Liver (tissue), 8 donors: ENCODE measurements at regions not wholly inside any gene's neighbourhood (a gene's known extent, or its start where the extent isn't known, plus 50 kb on each side); places are given as distances from the start of the nearest gene placed in this dataset.

ENCODE experiments used
- DNase-seq: peaks from one replicate; pipeline ENCODE4 v3.0.0-alpha.2; 2017; ENCODE audit warnings: low spot score
- H3K27ac ChIP-seq, 2 donors: one replicate each; pipeline ENCODE4 v1.7.0; 2013; ENCODE audit warnings: inconsistent platforms in 2 of 2, low read length in 2 of 2, control low read depth in 1 of 2, low read depth in 1 of 2, mild to moderate bottlenecking in 1 of 2
- H3K27me3 ChIP-seq, 4 donors: one replicate each; pipeline versions ENCODE4 v1.6.1 to v1.7.0; 2013; ENCODE audit warnings: low read length in 3 of 4, inconsistent platforms in 1 of 4, mild to moderate bottlenecking in 1 of 4, moderate library complexity in 1 of 4; ENCODE audit not compliant: control insufficient read depth in 4 of 4, insufficient read depth in 4 of 4
- H3K36me3 ChIP-seq, 4 donors: one replicate each; pipeline versions ENCODE4 v1.6.1 to v1.7.0; 2013; ENCODE audit warnings: low read length in 3 of 4, mild to moderate bottlenecking in 3 of 4, low read depth in 1 of 4, moderate library complexity in 1 of 4; ENCODE audit not compliant: control insufficient read depth in 4 of 4, insufficient read depth in 3 of 4
- H3K4me1 ChIP-seq, 4 donors: one replicate each; pipeline versions ENCODE4 v1.6.1 to v1.7.0; 2013; ENCODE audit warnings: low read length in 3 of 4, mild to moderate bottlenecking in 3 of 4, moderate library complexity in 1 of 4; ENCODE audit not compliant: control insufficient read depth in 4 of 4, insufficient read depth in 4 of 4
- H3K4me3 ChIP-seq, 3 donors: one replicate each; pipeline versions ENCODE4 v1.6.1 to v1.7.0; 2013; ENCODE audit warnings: low read length in 3 of 3, control low read depth in 1 of 3, low read depth in 1 of 3, mild to moderate bottlenecking in 1 of 3
- H3K9ac ChIP-seq, 2 donors: one replicate each; pipeline ENCODE4 v1.7.0; 2013; ENCODE audit warnings: low read length in 2 of 2, mild to moderate bottlenecking in 2 of 2, moderate library complexity in 2 of 2, control low read depth in 1 of 2, low read depth in 1 of 2
- H3K9me3 ChIP-seq, 4 donors: one replicate each; pipeline versions ENCODE4 v1.6.1 to v1.7.0; 2013; ENCODE audit warnings: low read length in 3 of 4; ENCODE audit not compliant: control insufficient read depth in 4 of 4
- CTCF ChIP-seq: fragments of 150-350 bp; IDR thresholded peaks from 2 replicates; pipeline ENCODE4 v1.5.1; 2017; ENCODE audit warnings: improper control_type of control experiment, low read depth, low read length; ENCODE audit not compliant: missing input control
- EGR1 ChIP-seq, 2 donors: IDR thresholded peaks; 2 replicates each; pipeline ENCODE4 v1.6.1; 2016 to 2018; ENCODE audit warnings: antibody characterized with exemption in 2 of 2, low read depth in 2 of 2
- FOXA1 ChIP-seq: IDR thresholded peaks from 2 replicates; pipeline ENCODE4 v1.6.1; 2016; ENCODE audit warnings: antibody characterized with exemption
- FOXA2 ChIP-seq: IDR thresholded peaks from 2 replicates; pipeline ENCODE4 v1.6.1; 2016; ENCODE audit warnings: antibody characterized with exemption
- GABPA ChIP-seq, 2 donors: IDR thresholded peaks in 1 of 2; conservative IDR thresholded peaks in 1 of 2; 2 replicates each; pipeline ENCODE4 v1.6.1; 2016; ENCODE audit warnings: antibody characterized with exemption in 2 of 2, mild to moderate bottlenecking in 1 of 2, moderate library complexity in 1 of 2
- HNF4A ChIP-seq, 2 donors: conservative IDR thresholded peaks; 2 replicates each; pipeline ENCODE4 v1.6.1; 2016; ENCODE audit warnings: antibody characterized with exemption in 2 of 2, mild to moderate bottlenecking in 2 of 2
- HNF4G ChIP-seq: IDR thresholded peaks from 2 replicates; pipeline ENCODE4 v1.6.1; 2016; ENCODE audit warnings: antibody characterized with exemption
- JUND ChIP-seq, 2 donors: IDR thresholded peaks; 2 replicates each; pipeline ENCODE4 v1.6.1; 2016; ENCODE audit warnings: antibody characterized with exemption in 2 of 2
- NR2F2 ChIP-seq: IDR thresholded peaks from 2 replicates; pipeline ENCODE4 v1.6.1; 2016; ENCODE audit warnings: antibody characterized with exemption
- RAD21 ChIP-seq, 2 donors: IDR thresholded peaks; 2 replicates each; pipeline ENCODE4 v1.6.1; 2016; ENCODE audit warnings: antibody characterized with exemption in 2 of 2, mild to moderate bottlenecking in 2 of 2
- RXRA ChIP-seq, 2 donors: IDR thresholded peaks; 2 replicates each; pipeline ENCODE4 v1.6.1; 2017 to 2018; ENCODE audit warnings: antibody characterized with exemption in 2 of 2, mild to moderate bottlenecking in 1 of 2
- SP1 ChIP-seq: IDR thresholded peaks from 2 replicates; pipeline ENCODE4 v1.6.1; 2018; ENCODE audit warnings: antibody characterized with exemption, mild to moderate bottlenecking
- TAF1 ChIP-seq: conservative IDR thresholded peaks from 2 replicates; pipeline ENCODE4 v1.6.1; 2016; ENCODE audit warnings: antibody characterized with exemption, mild to moderate bottlenecking
- YY1 ChIP-seq: IDR thresholded peaks from 2 replicates; pipeline ENCODE4 v1.6.1; 2016; ENCODE audit warnings: antibody characterized with exemption, mild to moderate bottlenecking
- WGBS: extraction: QIAGEN DNeasy Blood & Tissue Kit; methylation state at CpG from one replicate; pipeline ENCODE4 v1.1.7; 2013; 5-methylcytosine and 5-hydroxymethylcytosine counted together
- TF ChIP-seq, protein P1 (sequence below): IDR thresholded peaks from 2 replicates; pipeline ENCODE4 v1.6.1; 2016; ENCODE audit warnings: antibody characterized with exemption
- TF ChIP-seq, protein P2 (sequence below): IDR thresholded peaks from 2 replicates; pipeline ENCODE4 v1.6.1; 2016; ENCODE audit warnings: antibody characterized with exemption, mild to moderate bottlenecking
- TF ChIP-seq, protein P3 (sequence below): IDR thresholded peaks from 2 replicates; pipeline ENCODE4 v1.6.1; 2016; ENCODE audit warnings: antibody characterized with exemption
- TF ChIP-seq, protein P4 (sequence below): IDR thresholded peaks from 2 replicates; pipeline ENCODE4 v1.6.1; 2016; ENCODE audit warnings: antibody characterized with exemption
- donor health status: healthy.
- donor health status: healthy.
- donor health status: healthy.
- donor health status: healthy.
- donor health status: healthy.

DNA sequence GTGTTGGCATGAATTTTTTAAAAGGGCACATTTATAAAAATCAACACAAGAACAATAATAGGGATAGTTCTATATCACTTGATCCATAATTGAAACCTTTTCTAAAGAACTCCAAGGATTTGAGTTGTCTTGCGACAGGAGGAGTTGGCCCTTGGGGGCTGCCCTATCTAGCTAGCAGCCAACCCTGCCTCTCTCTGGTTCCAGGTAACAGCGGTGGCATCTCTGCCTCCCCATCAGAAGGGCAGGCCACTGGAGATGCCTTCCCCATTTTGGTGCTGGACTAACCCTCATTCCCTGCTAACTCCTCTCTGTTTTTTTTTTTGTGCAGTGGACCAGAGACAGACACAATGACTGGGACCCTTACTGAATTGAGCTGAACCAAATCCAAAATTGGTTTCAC lies 393.0 kb downstream of the MED10 start:
- Histone ChIP-seq H3K4me1 (no peaks in the 10 kb centered on the region), H3K9ac (no peak overlapping the region), H3K27ac (no peak overlapping the region), H3K36me3 (no peaks in the 10 kb centered on the region), H3K4me3 (no peak overlapping the region), H3K27me3 (no peaks in the 10 kb centered on the region), H3K9me3 (peaks cover 0 to 4% (median 0%) of the 10 kb centered on the region in 4 donors)
- TF ChIP-seq, protein P1, sequence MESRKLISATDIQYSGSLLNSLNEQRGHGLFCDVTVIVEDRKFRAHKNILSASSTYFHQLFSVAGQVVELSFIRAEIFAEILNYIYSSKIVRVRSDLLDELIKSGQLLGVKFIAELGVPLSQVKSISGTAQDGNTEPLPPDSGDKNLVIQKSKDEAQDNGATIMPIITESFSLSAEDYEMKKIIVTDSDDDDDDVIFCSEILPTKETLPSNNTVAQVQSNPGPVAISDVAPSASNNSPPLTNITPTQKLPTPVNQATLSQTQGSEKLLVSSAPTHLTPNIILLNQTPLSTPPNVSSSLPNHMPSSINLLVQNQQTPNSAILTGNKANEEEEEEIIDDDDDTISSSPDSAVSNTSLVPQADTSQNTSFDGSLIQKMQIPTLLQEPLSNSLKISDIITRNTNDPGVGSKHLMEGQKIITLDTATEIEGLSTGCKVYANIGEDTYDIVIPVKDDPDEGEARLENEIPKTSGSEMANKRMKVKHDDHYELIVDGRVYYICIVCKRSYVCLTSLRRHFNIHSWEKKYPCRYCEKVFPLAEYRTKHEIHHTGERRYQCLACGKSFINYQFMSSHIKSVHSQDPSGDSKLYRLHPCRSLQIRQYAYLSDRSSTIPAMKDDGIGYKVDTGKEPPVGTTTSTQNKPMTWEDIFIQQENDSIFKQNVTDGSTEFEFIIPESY: no peak
- TF ChIP-seq YY1: no peak
- TF ChIP-seq, protein P2, sequence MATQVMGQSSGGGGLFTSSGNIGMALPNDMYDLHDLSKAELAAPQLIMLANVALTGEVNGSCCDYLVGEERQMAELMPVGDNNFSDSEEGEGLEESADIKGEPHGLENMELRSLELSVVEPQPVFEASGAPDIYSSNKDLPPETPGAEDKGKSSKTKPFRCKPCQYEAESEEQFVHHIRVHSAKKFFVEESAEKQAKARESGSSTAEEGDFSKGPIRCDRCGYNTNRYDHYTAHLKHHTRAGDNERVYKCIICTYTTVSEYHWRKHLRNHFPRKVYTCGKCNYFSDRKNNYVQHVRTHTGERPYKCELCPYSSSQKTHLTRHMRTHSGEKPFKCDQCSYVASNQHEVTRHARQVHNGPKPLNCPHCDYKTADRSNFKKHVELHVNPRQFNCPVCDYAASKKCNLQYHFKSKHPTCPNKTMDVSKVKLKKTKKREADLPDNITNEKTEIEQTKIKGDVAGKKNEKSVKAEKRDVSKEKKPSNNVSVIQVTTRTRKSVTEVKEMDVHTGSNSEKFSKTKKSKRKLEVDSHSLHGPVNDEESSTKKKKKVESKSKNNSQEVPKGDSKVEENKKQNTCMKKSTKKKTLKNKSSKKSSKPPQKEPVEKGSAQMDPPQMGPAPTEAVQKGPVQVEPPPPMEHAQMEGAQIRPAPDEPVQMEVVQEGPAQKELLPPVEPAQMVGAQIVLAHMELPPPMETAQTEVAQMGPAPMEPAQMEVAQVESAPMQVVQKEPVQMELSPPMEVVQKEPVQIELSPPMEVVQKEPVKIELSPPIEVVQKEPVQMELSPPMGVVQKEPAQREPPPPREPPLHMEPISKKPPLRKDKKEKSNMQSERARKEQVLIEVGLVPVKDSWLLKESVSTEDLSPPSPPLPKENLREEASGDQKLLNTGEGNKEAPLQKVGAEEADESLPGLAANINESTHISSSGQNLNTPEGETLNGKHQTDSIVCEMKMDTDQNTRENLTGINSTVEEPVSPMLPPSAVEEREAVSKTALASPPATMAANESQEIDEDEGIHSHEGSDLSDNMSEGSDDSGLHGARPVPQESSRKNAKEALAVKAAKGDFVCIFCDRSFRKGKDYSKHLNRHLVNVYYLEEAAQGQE: no peak
- TF ChIP-seq GABPA (IDR thresholded peaks at IDR 0.05 in 1 of 2, conservative IDR thresholded peaks at IDR 0.05 in 1 of 2): no peak
- TF ChIP-seq NR2F2: no peak
- no peak for TF ChIP-seq EGR1 (IDR thresholded peaks at IDR 0.05; ENCODE audit: low read depth in 2 of 2)
- no peak for TF ChIP-seq FOXA1
- no peak for TF ChIP-seq FOXA2
- TF ChIP-seq HNF4A (conservative IDR thresholded peaks at IDR 0.05): no peak
- no peak for DNase-seq
- WGBS: 92% methylated on average over 2 of the region's 2 CpGs

DNA sequence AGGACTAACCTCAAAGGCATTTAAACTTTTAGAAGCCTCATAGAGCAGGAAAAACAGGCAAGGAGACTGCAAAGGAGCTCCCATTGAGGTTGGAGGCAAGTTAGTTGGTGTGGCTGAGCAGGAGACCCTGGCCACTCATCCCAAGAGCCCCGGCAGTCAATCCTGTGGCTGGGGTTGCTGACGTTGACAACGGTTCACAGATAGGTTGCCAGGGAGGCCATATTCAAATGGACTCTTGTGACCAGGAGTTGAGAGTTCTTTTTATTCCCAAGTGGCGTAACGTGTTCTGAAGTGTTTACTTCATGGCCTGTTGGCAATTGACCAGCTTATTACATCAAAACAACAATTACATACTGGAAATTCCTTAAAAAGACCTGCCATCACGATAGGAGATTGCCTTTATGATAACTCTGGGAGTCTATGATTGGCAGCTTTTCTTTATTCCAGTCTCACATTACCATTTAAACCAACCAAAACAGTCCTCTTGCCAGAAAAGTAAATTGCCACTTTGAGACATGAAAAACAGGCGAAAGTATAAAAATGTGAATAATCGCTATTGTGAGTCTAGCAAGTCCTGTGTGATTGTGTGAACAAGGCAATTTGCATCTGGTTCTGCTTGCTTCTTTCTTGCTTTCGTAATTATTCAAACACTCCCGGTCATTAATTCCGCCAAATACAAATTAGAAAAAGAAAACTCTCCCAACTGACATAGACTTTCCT lies 394.9 kb downstream of the MED10 start:
- H3K4me1 ChIP-seq: no peaks in the 10 kb centered on the region
- no peak overlapping the region for H3K4me3 ChIP-seq
- H3K36me3 ChIP-seq: no peaks in the 10 kb centered on the region
- no peak for DNase-seq
- H3K27me3 ChIP-seq: no peaks in the 10 kb centered on the region
- H3K9ac ChIP-seq: no peak overlapping the region
- no peak for TF ChIP-seq HNF4G
- TF ChIP-seq YY1: no peak
- TF ChIP-seq SP1: no peak
- TF ChIP-seq EGR1 (IDR thresholded peaks at IDR 0.05; ENCODE audit: low read depth in 2 of 2): no peak
- no peak for TF ChIP-seq GABPA (IDR thresholded peaks at IDR 0.05 in 1 of 2, conservative IDR thresholded peaks at IDR 0.05 in 1 of 2)
- TF ChIP-seq CTCF: no peak
- TF ChIP-seq RXRA (IDR thresholded peaks at IDR 0.05): no peak
- TF ChIP-seq FOXA2: no peak
- TF ChIP-seq NR2F2: no peak
- TF ChIP-seq JUND (IDR thresholded peaks at IDR 0.05): no peak
- TF ChIP-seq HNF4A (conservative IDR thresholded peaks at IDR 0.05): no peak
- no peak for TF ChIP-seq RAD21 (IDR thresholded peaks at IDR 0.05)
- TF ChIP-seq, protein P2: no peak
- TF ChIP-seq TAF1: no peak
- TF ChIP-seq, protein P3, sequence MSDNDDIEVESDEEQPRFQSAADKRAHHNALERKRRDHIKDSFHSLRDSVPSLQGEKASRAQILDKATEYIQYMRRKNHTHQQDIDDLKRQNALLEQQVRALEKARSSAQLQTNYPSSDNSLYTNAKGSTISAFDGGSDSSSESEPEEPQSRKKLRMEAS: no peak
- no peak for TF ChIP-seq FOXA1
- TF ChIP-seq, protein P4, sequence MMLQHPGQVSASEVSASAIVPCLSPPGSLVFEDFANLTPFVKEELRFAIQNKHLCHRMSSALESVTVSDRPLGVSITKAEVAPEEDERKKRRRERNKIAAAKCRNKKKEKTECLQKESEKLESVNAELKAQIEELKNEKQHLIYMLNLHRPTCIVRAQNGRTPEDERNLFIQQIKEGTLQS: no peak
- TF ChIP-seq, protein P1: no peak
- H3K27ac ChIP-seq: no peak overlapping the region
- peaks cover 0 to 2% (median 0%) of the 10 kb centered on the region in 4 donors for H3K9me3 ChIP-seq
- 82% methylated on average over 11 of the region's 11 CpGs for WGBS
